WTC11 (cell line): ENCODE measurements at regions not wholly inside any gene's neighbourhood (a gene's known extent, or its start where the extent isn't known, plus 50 kb on each side); places are given as distances from the start of the nearest gene placed in this dataset.

Experiments used
- FOXJ3 ChIP-seq: sonication (generic); formaldehyde crosslinking; IDR thresholded peaks from 2 replicates; pipeline ENCODE4 v1.9.0; 2021; ENCODE audit warnings: missing genetic modification reagents, mild to moderate bottlenecking, borderline replicate concordance
- JUN ChIP-seq: sonication (generic); formaldehyde crosslinking; IDR thresholded peaks from 2 replicates; pipeline ENCODE4 v1.8.0; 2023; ENCODE audit warnings: mild to moderate bottlenecking, missing genetic modification reagents
- TF ChIP-seq, protein P1 (sequence below): sonication (generic); formaldehyde crosslinking; IDR thresholded peaks from 2 replicates; pipeline ENCODE4 v1.8.0; 2022; ENCODE audit warnings: mild to moderate bottlenecking, missing genetic modification reagents

DNA sequence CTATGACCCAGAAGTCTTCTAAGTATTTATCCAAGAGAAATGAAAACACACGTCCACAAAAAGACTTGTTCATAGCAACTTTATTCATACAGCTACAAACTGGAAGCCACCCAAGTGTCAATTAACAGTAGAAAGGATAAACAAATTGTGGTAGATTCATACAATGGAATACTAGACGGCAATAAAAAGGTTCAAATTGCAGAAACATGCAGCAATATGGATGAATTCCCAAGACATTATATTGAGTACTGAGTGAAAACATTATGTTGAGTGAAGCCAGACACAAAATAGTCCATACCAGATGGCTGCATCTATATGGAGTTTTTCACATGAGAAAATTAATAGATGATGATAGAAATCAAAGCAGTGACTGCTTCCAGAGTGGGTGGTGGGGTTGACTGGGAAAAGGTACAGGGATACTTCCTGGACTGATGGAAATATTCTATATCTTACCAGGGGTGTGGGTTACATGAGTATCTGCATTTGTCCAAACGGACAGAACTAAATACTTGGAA is 292.0 kb downstream of the FGFR2 start:
- TF ChIP-seq JUN = no peak
- TF ChIP-seq, protein P1, sequence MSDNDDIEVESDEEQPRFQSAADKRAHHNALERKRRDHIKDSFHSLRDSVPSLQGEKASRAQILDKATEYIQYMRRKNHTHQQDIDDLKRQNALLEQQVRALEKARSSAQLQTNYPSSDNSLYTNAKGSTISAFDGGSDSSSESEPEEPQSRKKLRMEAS (CRISPR knock-in tag) = no peak
- TF ChIP-seq FOXJ3 = no peak
